CD4-positive, alpha-beta T cell (primary cell): ENCODE measurements at regions not wholly inside any gene's neighbourhood (a gene's known extent, or its start where the extent isn't known, plus 50 kb on each side); places are given as distances from the start of the nearest gene placed in this dataset.

Source experiments
- ATAC-seq: fragments of 200-7000 bp; cut with Tn5 transposase; one replicate; pipeline ENCODE4 v1.10.0; 2022; ENCODE audit warnings: mild to moderate bottlenecking; ENCODE audit not compliant: poor library complexity
- CTCF ChIA-PET: fragments of 350-600 bp; sonication (Branson Sonifier 250); formaldehyde crosslinking; loops from one replicate; lab custom pipeline; 2021; ENCODE audit warnings: antibody characterized with exemption, inconsistent platforms; lab: Charles Lee
- POLR2A ChIA-PET: fragments of 350-600 bp; sonication (Branson Sonifier 250); formaldehyde crosslinking; loops from one replicate; lab custom pipeline; 2021; ENCODE audit warnings: antibody characterized with exemption, inconsistent platforms; lab: Charles Lee
- DNase-seq, 14 experiments: peaks; one replicate each; pipeline ENCODE4 v3.0.0-alpha.2; 2013 to 2020; ENCODE audit warnings: mixed read lengths in 2 of 14
- H3K27ac ChIP-seq, 2 donors: one replicate each; pipeline versions ENCODE4 v1.5.1 to v1.7.0; 2013; ENCODE audit warnings: low read length in 2 of 2, low read depth in 1 of 2, mild to moderate bottlenecking in 1 of 2
- H3K27me3 ChIP-seq, 2 experiments: 1 replicate in 1 of 2; 2 replicates in 1 of 2; pipeline versions ENCODE4 v1.6.1 to v1.7.0; 2013; ENCODE audit warnings: low read length in 2 of 2, control low read depth in 1 of 2, mild to moderate bottlenecking in 1 of 2, moderate library complexity in 1 of 2; ENCODE audit not compliant: insufficient read depth in 2 of 2, control insufficient read depth in 1 of 2
- H3K36me3 ChIP-seq: one replicate; pipeline ENCODE4 v1.6.1; 2013; ENCODE audit warnings: low read length, control low read depth; ENCODE audit not compliant: insufficient read depth
- H3K4me1 ChIP-seq: one replicate; pipeline ENCODE4 v1.6.1; 2013; ENCODE audit warnings: low read length, control low read depth; ENCODE audit not compliant: insufficient read depth
- H3K4me3 ChIP-seq: one replicate; pipeline ENCODE4 v1.5.1; 2013; ENCODE audit warnings: mild to moderate bottlenecking, low read length, moderate library complexity
- H3K9me3 ChIP-seq, 2 experiments: 1 replicate in 1 of 2; 2 replicates in 1 of 2; pipeline versions ENCODE4 v1.6.1 to v1.7.0; 2013; ENCODE audit warnings: low read length in 2 of 2, mild to moderate bottlenecking in 2 of 2, control low read depth in 1 of 2, moderate library complexity in 1 of 2; ENCODE audit not compliant: control insufficient read depth in 1 of 2, insufficient read depth in 1 of 2
- H3K27ac Mint-ChIP-seq: one replicate; pipeline ENCODE4 v1.8.0; 2020; ENCODE audit warnings: mixed read lengths
- H3K27me3 Mint-ChIP-seq: one replicate; pipeline ENCODE4 v1.8.0; 2021; ENCODE audit warnings: mixed read lengths
- H3K36me3 Mint-ChIP-seq: one replicate; pipeline ENCODE4 v1.8.0; 2021; ENCODE audit warnings: low read depth, mixed read lengths
- H3K4me1 Mint-ChIP-seq: one replicate; pipeline ENCODE4 v1.8.0; 2021; ENCODE audit warnings: low read depth, mixed read lengths
- H3K4me3 Mint-ChIP-seq: one replicate; pipeline ENCODE4 v1.8.0; 2020; ENCODE audit warnings: mild to moderate bottlenecking, mixed read lengths
- H3K9me3 Mint-ChIP-seq: one replicate; pipeline ENCODE4 v1.8.0; 2020; ENCODE audit warnings: mixed read lengths
- CTCF ChIP-seq: fragments of 200-600 bp; IDR thresholded peaks from one replicate; pipeline ENCODE4 v1.8.0; 2022; ENCODE audit warnings: antibody characterized with exemption, mild to moderate bottlenecking
- intact Hi-C, 2 experiments: fragments of 100-400 bp; cut with DNase I in 1 of 2; cut with micrococcal nuclease in 1 of 2; formaldehyde crosslinking; loops; one replicate each; pipeline versions ENCODE4 v1.15.1 to v1.9.0; 2023 to 2025; cut with DNase I, micrococcal nuclease

DNA sequence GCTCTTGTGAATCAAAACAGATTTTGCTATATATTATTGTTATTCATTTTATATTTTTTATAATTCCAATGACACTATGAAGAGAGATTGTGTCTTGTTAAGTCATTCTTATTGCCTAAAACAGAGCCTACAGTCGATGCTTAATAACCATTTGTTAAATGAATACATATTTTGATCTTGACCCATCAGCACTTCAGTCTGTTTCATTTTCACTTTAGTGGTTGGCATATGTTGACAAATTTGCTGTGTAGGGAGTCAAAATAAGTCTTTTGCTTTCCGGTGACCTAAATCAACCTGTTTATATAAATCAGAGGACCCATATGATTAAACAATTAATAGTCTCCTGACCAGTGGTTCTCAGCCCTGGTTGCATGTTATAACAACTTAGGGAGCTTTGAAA lies 97.1 kb downstream of the TXNL1 start:
- Mint-ChIP-seq H3K4me3 (no peak overlapping the region), H3K4me1 (no peaks in the 10 kb centered on the region), H3K36me3 (no peaks in the 10 kb centered on the region), H3K27me3 (no peaks in the 10 kb centered on the region), H3K9me3 (no peaks in the 10 kb centered on the region), H3K27ac (no peak overlapping the region)
- no peaks in the 10 kb centered on the region for H3K36me3 ChIP-seq
- CTCF ChIA-PET = no interaction called here
- H3K4me1 ChIP-seq = no peaks in the 10 kb centered on the region
- no peak overlapping the region for H3K27ac ChIP-seq
- no peak for TF ChIP-seq CTCF
- POLR2A ChIA-PET = no interaction called here
- intact Hi-C loops = no loop called here
- DNase-seq = no peak
- ATAC-seq = no peak
- H3K9me3 ChIP-seq = no peaks in the 10 kb centered on the region
- H3K4me3 ChIP-seq = no peak overlapping the region
- H3K27me3 ChIP-seq = peaks cover 0 to 3% of the 10 kb centered on the region in 2 experiments

DNA sequence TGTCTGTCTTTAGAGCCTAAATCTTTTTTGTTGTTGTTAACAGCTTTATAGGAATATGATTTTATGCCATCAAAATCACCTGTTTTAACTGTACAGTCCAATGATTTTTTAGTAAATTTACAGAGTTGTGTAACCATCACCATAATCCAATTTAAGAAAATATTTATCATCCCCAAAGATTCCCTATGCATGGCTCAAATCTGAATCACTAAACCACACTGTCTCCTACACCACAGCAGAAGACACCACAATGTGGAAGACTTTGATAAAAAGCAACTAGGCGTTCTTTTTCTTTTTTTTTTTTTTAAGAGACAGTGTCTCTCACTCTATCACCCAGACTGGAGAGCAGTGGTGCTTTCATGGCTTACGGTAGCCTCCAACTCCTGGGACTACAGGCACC lies 99.6 kb downstream of the TXNL1 start:
- no peak for TF ChIP-seq CTCF
- intact Hi-C loops = no loop called here
- no peak for DNase-seq
- H3K27me3 Mint-ChIP-seq = no peaks in the 10 kb centered on the region
- CTCF ChIA-PET = interaction anchor here (0.6 kb wide), 1 partner anchor 76 kb away, joined by 3 read pairs; no protein-coding TSS in a partner anchor
- Histone ChIP-seq H3K9me3 (no peaks in the 10 kb centered on the region), H3K27ac (no peak overlapping the region), H3K36me3 (no peaks in the 10 kb centered on the region), H3K4me3 (no peak overlapping the region), H3K27me3 (peaks cover 0 to 3% of the 10 kb centered on the region in 2 experiments), H3K4me1 (no peaks in the 10 kb centered on the region)
- no peak for ATAC-seq
- no peak overlapping the region for H3K4me3 Mint-ChIP-seq
- POLR2A ChIA-PET = no interaction called here
- H3K36me3 Mint-ChIP-seq = no peaks in the 10 kb centered on the region
- H3K4me1 Mint-ChIP-seq = no peaks in the 10 kb centered on the region
- no peaks in the 10 kb centered on the region for H3K9me3 Mint-ChIP-seq
- no peak overlapping the region for H3K27ac Mint-ChIP-seq

DNA sequence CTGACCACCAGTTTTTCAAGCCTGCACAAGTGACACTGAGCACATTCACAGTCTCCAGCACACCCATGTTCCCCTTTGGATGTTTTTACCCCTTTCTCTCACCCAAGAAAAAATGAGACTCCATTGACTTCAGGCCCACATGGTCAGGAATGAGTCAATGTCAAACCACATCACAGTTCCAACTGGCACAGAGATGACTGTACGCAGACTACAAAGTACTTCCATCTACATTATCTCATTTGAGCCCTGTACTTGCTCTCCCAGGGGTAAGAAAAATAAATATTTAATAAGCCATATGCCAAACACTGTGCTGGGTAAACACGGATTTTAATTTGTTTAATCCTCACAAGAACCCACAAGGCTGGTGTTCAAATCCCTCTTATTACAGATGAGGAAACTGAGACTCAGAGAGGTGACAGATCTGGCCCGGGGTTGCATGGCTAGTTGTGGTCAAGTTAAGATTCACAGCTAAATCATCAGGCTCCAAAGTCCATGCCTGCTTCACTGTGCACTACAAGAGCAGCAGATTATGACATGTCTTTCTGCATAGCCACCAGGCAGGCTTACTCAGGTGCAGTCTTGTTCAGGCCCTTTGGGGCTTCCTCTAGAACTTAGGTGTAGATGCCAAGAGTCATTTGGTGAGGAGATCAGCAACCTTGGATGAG lies 106.1 kb downstream of the TXNL1 start:
- no peak for TF ChIP-seq CTCF
- H3K27me3 Mint-ChIP-seq = peaks cover 3% of the 10 kb centered on the region
- DNase-seq (no peak), ATAC-seq (no peak)
- H3K4me3 Mint-ChIP-seq = no peak overlapping the region
- H3K27ac ChIP-seq = no peak overlapping the region
- H3K36me3 Mint-ChIP-seq = no peaks in the 10 kb centered on the region
- no peaks in the 10 kb centered on the region for H3K4me1 ChIP-seq
- H3K9me3 Mint-ChIP-seq = no peaks in the 10 kb centered on the region
- no peak overlapping the region for H3K27ac Mint-ChIP-seq
- POLR2A ChIA-PET = no interaction called here
- H3K9me3 ChIP-seq = no peaks in the 10 kb centered on the region
- no peak overlapping the region for H3K4me3 ChIP-seq
- H3K4me1 Mint-ChIP-seq = no peaks in the 10 kb centered on the region
- intact Hi-C loops = no loop called here
- no peaks in the 10 kb centered on the region for H3K36me3 ChIP-seq
- CTCF ChIA-PET = no interaction called here
- H3K27me3 ChIP-seq = no peaks in the 10 kb centered on the region
